ENCODE measurements at regions not wholly inside any gene's neighbourhood (a gene's known extent, or its start where the extent isn't known, plus 50 kb on each side); places are given as distances from the start of the nearest gene placed in this dataset.

GRCh38 chr3:159077860-159078259 lies 276.0 kb downstream of the MFSD1 start:
- no peaks in the 10 kb centered on the region for H3K9me3 Mint-ChIP-seq (ENCODE audit: unreplicated experiment)
- H3K4me1 Mint-ChIP-seq (ENCODE audit: unreplicated experiment): peaks cover 16% of the 10 kb centered on the region
- H3K36me3 Mint-ChIP-seq (ENCODE audit: unreplicated experiment): no peaks in the 10 kb centered on the region
- no peak for TF ChIP-seq CTCF (IDR thresholded peaks at IDR 0.05)
- no peak overlapping the region for H3K27ac Mint-ChIP-seq (ENCODE audit: unreplicated experiment)
- H3K4me3 Mint-ChIP-seq (ENCODE audit: unreplicated experiment): no peak overlapping the region
- DNase-seq (ENCODE audit: extremely low spot score, unreplicated experiment): no peak
- no peaks in the 10 kb centered on the region for H3K27me3 Mint-ChIP-seq (ENCODE audit: unreplicated experiment)

DNA sequence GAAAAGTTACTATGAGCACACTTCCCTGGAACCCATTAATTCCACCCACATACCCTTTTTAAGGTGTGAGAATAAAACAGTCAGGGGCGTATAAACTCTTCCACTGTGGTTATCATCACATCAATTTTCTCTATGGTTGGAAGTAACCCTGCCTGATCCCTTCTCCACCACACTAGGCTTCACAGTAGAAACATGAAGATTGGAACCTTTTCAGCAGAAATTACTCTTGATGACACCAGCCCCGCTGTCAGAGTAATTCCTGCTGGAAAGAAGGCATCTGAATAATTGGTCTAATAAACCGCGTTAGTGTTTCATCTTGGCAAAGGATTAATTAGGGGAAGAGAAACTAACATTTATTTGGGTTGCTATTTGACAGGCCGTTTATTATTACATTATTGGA lies 278.4 kb downstream of the MFSD1 start:
- Mint-ChIP-seq H3K4me3 (ENCODE audit: unreplicated experiment) (no peak overlapping the region), H3K36me3 (ENCODE audit: unreplicated experiment) (no peaks in the 10 kb centered on the region), H3K4me1 (ENCODE audit: unreplicated experiment) (peaks cover 18% of the 10 kb centered on the region), H3K27me3 (ENCODE audit: unreplicated experiment) (no peaks in the 10 kb centered on the region), H3K9me3 (ENCODE audit: unreplicated experiment) (peaks cover 9% of the 10 kb centered on the region), H3K27ac (ENCODE audit: unreplicated experiment) (no peak overlapping the region)
- no peak for DNase-seq (ENCODE audit: extremely low spot score, unreplicated experiment)
- TF ChIP-seq CTCF (IDR thresholded peaks at IDR 0.05): no peak

DNA sequence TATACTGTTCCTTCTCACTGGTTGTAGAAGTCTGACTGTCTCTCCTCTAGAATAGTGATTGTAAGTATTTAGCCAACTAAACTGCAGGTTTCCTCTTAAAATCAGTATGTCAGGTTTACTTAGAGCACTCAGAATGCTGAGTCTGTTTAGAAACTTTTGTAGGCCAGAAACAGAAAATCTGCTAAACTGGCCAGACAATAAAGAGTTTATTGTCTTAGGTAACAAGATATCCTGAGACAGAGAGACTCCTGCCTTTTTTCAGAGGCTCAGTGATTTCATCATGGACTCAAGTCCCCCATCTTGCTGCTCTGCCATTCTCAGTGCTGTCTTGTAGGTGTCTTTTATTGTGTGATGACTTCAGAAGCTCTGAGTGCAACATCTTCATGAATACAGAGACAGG lies 279.0 kb downstream of the MFSD1 start:
- TF ChIP-seq CTCF (IDR thresholded peaks at IDR 0.05): no peak
- Mint-ChIP-seq H3K27ac (ENCODE audit: unreplicated experiment) (no peak overlapping the region), H3K9me3 (ENCODE audit: unreplicated experiment) (peaks cover 9% of the 10 kb centered on the region), H3K27me3 (ENCODE audit: unreplicated experiment) (no peaks in the 10 kb centered on the region), H3K4me3 (ENCODE audit: unreplicated experiment) (no peak overlapping the region), H3K4me1 (ENCODE audit: unreplicated experiment) (peaks cover 18% of the 10 kb centered on the region), H3K36me3 (ENCODE audit: unreplicated experiment) (no peaks in the 10 kb centered on the region)
- no peak for DNase-seq (ENCODE audit: extremely low spot score, unreplicated experiment)

DNA sequence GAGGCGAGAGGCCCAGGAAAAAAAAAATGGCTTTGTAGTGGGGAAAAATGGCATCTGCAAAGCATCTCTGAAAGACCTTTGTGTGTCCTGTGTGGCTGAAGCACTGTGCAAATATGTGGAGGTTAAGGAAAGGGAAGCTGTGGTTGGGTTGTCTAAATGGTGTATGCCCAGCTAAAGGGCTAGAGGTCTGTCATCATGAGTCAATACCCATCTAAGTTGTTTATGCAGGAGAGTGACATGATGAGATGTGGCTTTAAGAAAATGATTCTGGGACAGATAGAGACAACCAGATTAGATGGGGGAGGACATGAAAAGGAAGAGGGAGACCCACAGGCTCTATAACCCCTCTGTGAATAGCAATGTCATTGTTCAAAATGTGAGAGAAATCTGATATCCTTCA lies 280.7 kb downstream of the MFSD1 start:
- Mint-ChIP-seq H3K36me3 (ENCODE audit: unreplicated experiment) (no peaks in the 10 kb centered on the region), H3K27me3 (ENCODE audit: unreplicated experiment) (no peaks in the 10 kb centered on the region), H3K4me1 (ENCODE audit: unreplicated experiment) (peaks cover 18% of the 10 kb centered on the region), H3K9me3 (ENCODE audit: unreplicated experiment) (peaks cover 12% of the 10 kb centered on the region), H3K4me3 (ENCODE audit: unreplicated experiment) (no peak overlapping the region), H3K27ac (ENCODE audit: unreplicated experiment) (no peak overlapping the region)
- DNase-seq (ENCODE audit: extremely low spot score, unreplicated experiment): no peak
- TF ChIP-seq CTCF (IDR thresholded peaks at IDR 0.05): no peak

DNA sequence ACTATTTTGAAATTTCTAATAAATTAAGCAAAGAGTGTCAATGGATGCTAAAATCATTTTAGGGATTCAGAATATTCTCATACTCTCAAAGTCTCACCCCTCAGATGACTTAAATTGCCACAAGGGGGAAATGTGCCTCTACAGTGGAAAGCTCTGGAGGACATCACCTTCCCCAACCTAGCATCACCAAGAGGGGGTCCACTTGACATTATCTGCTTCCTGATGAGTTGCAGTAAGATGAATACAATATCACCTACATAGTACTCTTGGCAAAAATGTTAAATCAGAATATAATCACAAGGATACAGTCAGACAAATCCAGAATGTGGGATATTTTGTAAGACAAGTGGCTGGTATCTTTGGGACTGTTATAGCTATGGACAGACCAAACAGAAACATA lies 290.1 kb downstream of the MFSD1 start:
- no peak overlapping the region for H3K27ac Mint-ChIP-seq (ENCODE audit: unreplicated experiment)
- H3K36me3 Mint-ChIP-seq (ENCODE audit: unreplicated experiment): no peaks in the 10 kb centered on the region
- H3K4me1 Mint-ChIP-seq (ENCODE audit: unreplicated experiment): no peaks in the 10 kb centered on the region
- DNase-seq (ENCODE audit: extremely low spot score, unreplicated experiment): no peak
- no peak overlapping the region for H3K4me3 Mint-ChIP-seq (ENCODE audit: unreplicated experiment)
- no peaks in the 10 kb centered on the region for H3K9me3 Mint-ChIP-seq (ENCODE audit: unreplicated experiment)
- H3K27me3 Mint-ChIP-seq (ENCODE audit: unreplicated experiment): no peaks in the 10 kb centered on the region
- TF ChIP-seq CTCF (IDR thresholded peaks at IDR 0.05): no peak
